GM19372 (cell line): ENCODE measurements at regions not wholly inside any gene's neighbourhood (a gene's known extent, or its start where the extent isn't known, plus 50 kb on each side); places are given as distances from the start of the nearest gene placed in this dataset.
"Not testable (repeated sequence)": the region's sequence is repeated elsewhere in the genome, so short reads cannot be mapped to it uniquely, and the experiment has no call there.

ENCODE experiments used
- ATAC-seq: cut with Tn5 transposase; IDR thresholded peaks from one replicate; pipeline ENCODE4 v1.9.1; 2021; ENCODE audit warnings: mild to moderate bottlenecking, low read depth, moderate library complexity; ENCODE audit not compliant: unreplicated experiment

GRCh38 chr12:83801972-83802371 lies 1110.6 kb downstream of the SLC6A15 start:
- ATAC-seq, result no peak

GRCh38 chr12:83800022-83800421 lies 1112.6 kb downstream of the SLC6A15 start:
- ATAC-seq, result no peak

- no peak for ATAC-seq
Measured at GRCh38 chr12:83796531-83796930, 1109.8 kb downstream of the TMTC2 start.

- no peak for ATAC-seq
Measured at GRCh38 chr12:83793616-83794015, 1106.9 kb downstream of the TMTC2 start.

GRCh38 chr12:83784298-83784890 lies 1097.7 kb downstream of the TMTC2 start:
- ATAC-seq, result no peak

GRCh38 chr12:83779526-83779925 lies 1092.8 kb downstream of the TMTC2 start:
- ATAC-seq, result no peak

- no peak for ATAC-seq
Measured at GRCh38 chr12:83769151-83769550, 1082.4 kb downstream of the TMTC2 start.

- no peak for ATAC-seq
Measured at GRCh38 chr12:83767723-83768122, 1081.0 kb downstream of the TMTC2 start.

GRCh38 chr12:83763425-83763824 lies 1076.7 kb downstream of the TMTC2 start:
- ATAC-seq, result no peak

GRCh38 chr12:83759906-83760305 lies 1073.2 kb downstream of the TMTC2 start:
- ATAC-seq, result no peak

GRCh38 chr12:83758888-83759631 lies 1072.4 kb downstream of the TMTC2 start:
- ATAC-seq, result no peak

- ATAC-seq, result no peak
Measured at GRCh38 chr12:83753904-83754303, 1067.2 kb downstream of the TMTC2 start.

- ATAC-seq, result no peak
Measured at GRCh38 chr12:83753205-83753604, 1066.5 kb downstream of the TMTC2 start.

GRCh38 chr12:83739607-83740006 lies 1052.9 kb downstream of the TMTC2 start:
- no peak for ATAC-seq

GRCh38 chr12:83710851-83711250 lies 1024.1 kb downstream of the TMTC2 start:
- ATAC-seq, result no peak

GRCh38 chr12:83709899-83710298 lies 1023.2 kb downstream of the TMTC2 start:
- no peak for ATAC-seq

- ATAC-seq, result no peak
Measured at GRCh38 chr12:83700838-83701237, 1014.1 kb downstream of the TMTC2 start.

GRCh38 chr12:83696311-83696710 lies 1009.6 kb downstream of the TMTC2 start:
- not testable (repeated sequence) for ATAC-seq

GRCh38 chr12:83691730-83692129 lies 1005.0 kb downstream of the TMTC2 start:
- ATAC-seq, result no peak

GRCh38 chr12:83690465-83690864 lies 1003.8 kb downstream of the TMTC2 start:
- no peak for ATAC-seq

- no peak for ATAC-seq
Measured at GRCh38 chr12:83689333-83689732, 1002.6 kb downstream of the TMTC2 start.

- no peak for ATAC-seq
Measured at GRCh38 chr12:83676781-83677295, 990.1 kb downstream of the TMTC2 start.
